GM21423 (cell line): ENCODE measurements at regions not wholly inside any gene's neighbourhood (a gene's known extent, or its start where the extent isn't known, plus 50 kb on each side); places are given as distances from the start of the nearest gene placed in this dataset.

Source experiments
- ATAC-seq: cut with Tn5 transposase; IDR thresholded peaks from one replicate; pipeline ENCODE4 v1.9.1; 2021; ENCODE audit warnings: mild to moderate bottlenecking, moderate library complexity; ENCODE audit not compliant: unreplicated experiment

- peak; percentile 53 for ATAC-seq
Observed at GRCh38 chr3:27591312-27592210, 107.4 kb upstream of the SLC4A7 start.

- ATAC-seq = no peak
Observed at GRCh38 chr3:27590437-27591298, 106.5 kb upstream of the SLC4A7 start.

GRCh38 chr3:27589795-27590194 lies 105.6 kb upstream of the SLC4A7 start:
- ATAC-seq = no peak

- ATAC-seq = no peak
Observed at GRCh38 chr3:27585429-27585828, 101.2 kb upstream of the SLC4A7 start.

- ATAC-seq = no peak
Observed at GRCh38 chr3:27584874-27585273, 100.7 kb upstream of the SLC4A7 start.

GRCh38 chr3:27581852-27582251 lies 97.7 kb upstream of the SLC4A7 start:
- no peak for ATAC-seq

- ATAC-seq = no peak
Observed at GRCh38 chr3:27578032-27578431, 93.8 kb upstream of the SLC4A7 start.

GRCh38 chr3:27577504-27577903 lies 93.3 kb upstream of the SLC4A7 start:
- ATAC-seq = no peak

GRCh38 chr3:27576171-27576570 lies 92.0 kb upstream of the SLC4A7 start:
- ATAC-seq = no peak

- ATAC-seq = no peak
Observed at GRCh38 chr3:27575499-27575898, 91.3 kb upstream of the SLC4A7 start.

GRCh38 chr3:27574438-27574795 lies 90.2 kb upstream of the SLC4A7 start:
- no peak for ATAC-seq

- no peak for ATAC-seq
Observed at GRCh38 chr3:27573780-27574437, 89.7 kb upstream of the SLC4A7 start.

GRCh38 chr3:27573138-27573537 lies 89.0 kb upstream of the SLC4A7 start:
- ATAC-seq = no peak

GRCh38 chr3:27571345-27571744 lies 87.2 kb upstream of the SLC4A7 start:
- ATAC-seq = no peak

- no peak for ATAC-seq
Observed at GRCh38 chr3:27570421-27571106, 86.4 kb upstream of the SLC4A7 start.

GRCh38 chr3:27568393-27568792 lies 84.2 kb upstream of the SLC4A7 start:
- no peak for ATAC-seq

- no peak for ATAC-seq
Observed at GRCh38 chr3:27567251-27567650, 83.1 kb upstream of the SLC4A7 start.

GRCh38 chr3:27565201-27565852 lies 81.1 kb upstream of the SLC4A7 start:
- ATAC-seq = no peak

- ATAC-seq = no peak
Observed at GRCh38 chr3:27561576-27561975, 77.4 kb upstream of the SLC4A7 start.

- ATAC-seq = no peak
Observed at GRCh38 chr3:27560484-27561056, 76.4 kb upstream of the SLC4A7 start.
